Fibroblast of the aortic adventitia (primary cell): ENCODE measurements at regions not wholly inside any gene's neighbourhood (a gene's known extent, or its start where the extent isn't known, plus 50 kb on each side); places are given as distances from the start of the nearest gene placed in this dataset.

Source experiments
- DNase-seq: peaks from one replicate; pipeline ENCODE4 v3.0.0-alpha.2; 2010; ENCODE audit warnings: low read depth
- H3K4me3 ChIP-seq: 2 replicates; pipeline ENCODE4 v1.5.1; 2011; ENCODE audit warnings: low read depth, mild to moderate bottlenecking, control low read depth, low read length, moderate library complexity
- CTCF ChIP-seq: IDR thresholded peaks from 2 replicates; pipeline ENCODE4 v1.5.1; 2011; ENCODE audit warnings: mild to moderate bottlenecking, low read length, control low read depth, inconsistent platforms; ENCODE audit not compliant: insufficient read depth

DNA sequence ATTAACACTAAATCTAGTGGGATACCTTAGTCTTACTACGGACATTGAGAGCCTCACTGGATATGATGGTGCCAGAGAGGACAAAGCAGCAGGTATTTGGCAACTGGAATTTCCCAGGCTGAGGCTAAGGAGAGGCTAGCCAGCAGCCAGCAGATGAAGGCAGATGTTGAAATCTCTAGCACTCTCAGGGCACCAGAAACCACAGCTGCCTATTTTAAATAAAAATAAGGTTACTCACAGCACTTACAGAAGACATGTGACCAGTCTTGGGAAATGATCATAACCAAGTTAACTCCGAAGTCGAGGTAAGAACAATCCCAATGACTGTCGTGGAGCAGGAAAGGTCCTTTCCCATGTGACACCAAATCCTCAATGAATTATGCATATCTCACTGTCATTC, 1726.0 kb downstream of the EFNB2 start:
- H3K4me3 ChIP-seq: no peak overlapping the region
- DNase-seq: no peak
- no peak for TF ChIP-seq CTCF

DNA sequence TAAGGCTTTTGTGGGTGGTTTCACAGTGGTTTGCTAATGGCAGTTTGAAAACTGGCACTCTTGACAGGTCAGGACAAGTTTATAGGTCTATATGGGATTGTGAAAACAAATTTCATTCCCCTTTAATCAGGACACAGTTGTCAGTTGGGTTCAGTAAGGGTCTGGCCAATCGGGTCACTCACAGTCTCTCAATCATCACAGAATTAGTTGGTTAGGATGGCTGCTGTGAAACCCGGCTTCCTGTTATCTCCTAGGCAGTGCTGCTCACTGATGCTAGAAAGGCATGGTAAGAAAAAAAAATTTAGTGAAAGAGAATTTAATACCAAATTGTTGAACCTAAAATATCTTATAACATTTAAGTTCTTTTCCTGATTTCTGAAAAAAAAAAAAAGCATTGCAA, 1730.1 kb downstream of the EFNB2 start:
- DNase-seq: no peak
- no peak overlapping the region for H3K4me3 ChIP-seq
- TF ChIP-seq CTCF: no peak

DNA sequence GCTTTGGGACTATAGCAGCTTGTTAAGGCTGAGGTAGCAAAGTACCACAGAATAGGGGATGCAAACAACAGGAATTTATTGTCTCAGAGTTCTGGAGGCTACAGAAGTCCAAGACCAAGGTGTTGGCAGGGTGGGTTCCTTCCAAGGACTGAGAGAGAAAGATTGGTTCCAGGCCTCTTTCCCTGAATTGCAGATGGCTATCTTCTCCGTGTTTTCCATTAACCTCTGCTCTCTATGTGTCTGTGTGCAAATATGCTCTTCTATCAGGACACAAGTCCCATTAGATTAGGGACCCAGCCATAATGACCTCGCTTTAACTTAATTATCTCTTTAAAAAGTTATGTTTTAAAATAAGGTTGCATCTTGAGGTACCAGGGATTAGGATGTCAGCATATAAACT, 1732.9 kb upstream of the SLC10A2 start:
- TF ChIP-seq CTCF: no peak
- H3K4me3 ChIP-seq: no peak overlapping the region
- no peak for DNase-seq

GRCh38 chr13:104798486-104798885, 1732.3 kb upstream of the SLC10A2 start:
- no peak for TF ChIP-seq CTCF
- no peak overlapping the region for H3K4me3 ChIP-seq
- DNase-seq: no peak

- TF ChIP-seq CTCF: no peak
- H3K4me3 ChIP-seq: no peak overlapping the region
- no peak for DNase-seq
These were observed 1730.4 kb upstream of the SLC10A2 start for GRCh38 chr13:104796581-104796980.

GRCh38 chr13:104785952-104786351, 1719.7 kb upstream of the SLC10A2 start:
- TF ChIP-seq CTCF: no peak
- H3K4me3 ChIP-seq: no peak overlapping the region
- no peak for DNase-seq

DNA sequence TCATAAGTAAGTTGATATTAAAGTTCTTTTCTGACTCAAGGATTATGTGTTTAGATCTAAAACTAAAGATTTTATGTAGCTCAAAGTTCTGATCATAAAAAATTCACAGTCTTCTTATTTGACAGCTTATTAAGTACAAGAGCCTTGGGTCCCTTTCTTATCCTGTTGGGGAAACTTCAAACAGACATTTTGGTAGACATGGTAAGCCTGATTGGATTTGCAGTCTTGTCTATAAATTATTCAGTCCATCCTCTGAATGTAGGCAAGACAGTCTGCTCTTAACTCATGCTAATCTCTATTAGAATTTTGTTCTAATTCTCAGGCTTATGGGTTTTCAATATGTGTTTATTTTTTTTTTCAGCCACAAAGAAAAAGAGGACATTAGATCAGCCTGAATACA, 1718.7 kb upstream of the SLC10A2 start:
- no peak for TF ChIP-seq CTCF
- no peak overlapping the region for H3K4me3 ChIP-seq
- no peak for DNase-seq
